ENCODE measurements at regions not wholly inside any gene's neighbourhood (a gene's known extent, or its start where the extent isn't known, plus 50 kb on each side); places are given as distances from the start of the nearest gene placed in this dataset.
"Not testable (repeated sequence)": the region's sequence is repeated elsewhere in the genome, so short reads cannot be mapped to it uniquely, and the experiment has no call there.

DNA sequence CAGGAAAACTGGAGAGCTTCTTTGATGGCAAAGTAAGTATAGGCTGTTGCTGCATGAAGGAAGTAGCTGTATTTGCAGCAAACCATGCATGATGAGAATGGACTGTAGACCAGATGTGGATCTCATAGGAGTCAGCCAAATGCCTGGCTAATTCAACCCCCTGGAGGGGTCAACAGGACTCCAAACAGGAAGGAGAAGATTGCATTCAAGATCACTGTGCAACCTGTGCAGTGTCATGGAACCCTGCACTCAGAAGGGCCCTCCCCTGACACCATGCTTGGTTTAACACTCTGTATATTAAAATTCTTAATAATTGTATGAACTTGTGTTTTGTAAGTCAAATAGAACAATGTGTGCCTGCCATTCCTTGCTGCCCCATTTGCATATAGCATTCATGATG is 225.1 kb upstream of the FSCB start:
- no peaks in the 10 kb centered on the region for H3K9me3 ChIP-seq (ENCODE audit: control insufficient read depth in 2 of 3, insufficient read depth in 1 of 3, low read length in 3 of 3)
- no peak for FAIRE-seq
- no peak overlapping the region for H3K27ac ChIP-seq (ENCODE audit: low read depth in 2 of 2, low read length in 2 of 2)
- no peak overlapping the region for H3K4me3 ChIP-seq (ENCODE audit: low read length in 3 of 3)
- no peaks in the 10 kb centered on the region for H3K27me3 ChIP-seq (ENCODE audit: control insufficient read depth, insufficient read depth, low read length)
- TF ChIP-seq, protein P1, sequence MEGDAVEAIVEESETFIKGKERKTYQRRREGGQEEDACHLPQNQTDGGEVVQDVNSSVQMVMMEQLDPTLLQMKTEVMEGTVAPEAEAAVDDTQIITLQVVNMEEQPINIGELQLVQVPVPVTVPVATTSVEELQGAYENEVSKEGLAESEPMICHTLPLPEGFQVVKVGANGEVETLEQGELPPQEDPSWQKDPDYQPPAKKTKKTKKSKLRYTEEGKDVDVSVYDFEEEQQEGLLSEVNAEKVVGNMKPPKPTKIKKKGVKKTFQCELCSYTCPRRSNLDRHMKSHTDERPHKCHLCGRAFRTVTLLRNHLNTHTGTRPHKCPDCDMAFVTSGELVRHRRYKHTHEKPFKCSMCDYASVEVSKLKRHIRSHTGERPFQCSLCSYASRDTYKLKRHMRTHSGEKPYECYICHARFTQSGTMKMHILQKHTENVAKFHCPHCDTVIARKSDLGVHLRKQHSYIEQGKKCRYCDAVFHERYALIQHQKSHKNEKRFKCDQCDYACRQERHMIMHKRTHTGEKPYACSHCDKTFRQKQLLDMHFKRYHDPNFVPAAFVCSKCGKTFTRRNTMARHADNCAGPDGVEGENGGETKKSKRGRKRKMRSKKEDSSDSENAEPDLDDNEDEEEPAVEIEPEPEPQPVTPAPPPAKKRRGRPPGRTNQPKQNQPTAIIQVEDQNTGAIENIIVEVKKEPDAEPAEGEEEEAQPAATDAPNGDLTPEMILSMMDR (IDR thresholded peaks at IDR 0.05; ENCODE audit: borderline replicate concordance, extremely low read depth, insufficient read depth), result no peak
- no peak overlapping the region for H3K9ac ChIP-seq (ENCODE audit: low read length in 3 of 3)
- H3K4me1 ChIP-seq (ENCODE audit: control insufficient read depth in 2 of 3, insufficient read depth in 2 of 3, low read depth in 1 of 3, low read length in 3 of 3), result no peaks in the 10 kb centered on the region
- H3K36me3 ChIP-seq (ENCODE audit: control insufficient read depth in 2 of 3, insufficient read depth in 3 of 3, low read length in 3 of 3), result no peaks in the 10 kb centered on the region
- intact Hi-C loops (cut with DNase I), result no loop called here
- no peak for DNase-seq

DNA sequence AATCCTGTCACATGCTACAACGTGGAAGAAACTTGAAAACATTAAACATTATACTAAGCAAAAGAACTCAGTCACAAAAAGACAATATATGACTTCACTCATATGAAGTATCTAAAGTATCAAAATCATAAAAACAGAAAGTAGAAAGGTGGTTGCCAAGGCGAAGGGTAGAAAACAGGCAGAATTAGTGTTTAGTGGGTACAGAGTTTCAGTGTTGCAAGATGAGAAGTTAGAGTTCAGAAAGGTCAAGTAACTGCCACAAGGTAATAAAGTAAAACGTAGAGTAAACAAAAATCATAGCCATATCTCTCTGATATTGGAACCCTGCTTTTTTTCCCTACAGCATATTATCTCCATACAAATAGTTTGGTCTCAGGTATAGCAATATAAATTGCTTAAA is 223.8 kb upstream of the FSCB start:
- intact Hi-C loops (cut with DNase I), result no loop called here
- DNase-seq (no peak), FAIRE-seq (no peak)
- H3K27ac ChIP-seq (ENCODE audit: low read depth in 2 of 2, low read length in 2 of 2), result no peak overlapping the region
- H3K9ac ChIP-seq (ENCODE audit: low read length in 3 of 3), result no peak overlapping the region
- H3K9me3 ChIP-seq (ENCODE audit: control insufficient read depth in 2 of 3, insufficient read depth in 1 of 3, low read length in 3 of 3), result no peaks in the 10 kb centered on the region
- TF ChIP-seq, protein P1 (IDR thresholded peaks at IDR 0.05; ENCODE audit: borderline replicate concordance, extremely low read depth, insufficient read depth), result no peak
- H3K36me3 ChIP-seq (ENCODE audit: control insufficient read depth in 2 of 3, insufficient read depth in 3 of 3, low read length in 3 of 3), result no peaks in the 10 kb centered on the region
- no peak overlapping the region for H3K4me3 ChIP-seq (ENCODE audit: low read length in 3 of 3)
- no peaks in the 10 kb centered on the region for H3K27me3 ChIP-seq (ENCODE audit: control insufficient read depth, insufficient read depth, low read length)
- H3K4me1 ChIP-seq (ENCODE audit: control insufficient read depth in 2 of 3, insufficient read depth in 2 of 3, low read depth in 1 of 3, low read length in 3 of 3), result no peaks in the 10 kb centered on the region

DNA sequence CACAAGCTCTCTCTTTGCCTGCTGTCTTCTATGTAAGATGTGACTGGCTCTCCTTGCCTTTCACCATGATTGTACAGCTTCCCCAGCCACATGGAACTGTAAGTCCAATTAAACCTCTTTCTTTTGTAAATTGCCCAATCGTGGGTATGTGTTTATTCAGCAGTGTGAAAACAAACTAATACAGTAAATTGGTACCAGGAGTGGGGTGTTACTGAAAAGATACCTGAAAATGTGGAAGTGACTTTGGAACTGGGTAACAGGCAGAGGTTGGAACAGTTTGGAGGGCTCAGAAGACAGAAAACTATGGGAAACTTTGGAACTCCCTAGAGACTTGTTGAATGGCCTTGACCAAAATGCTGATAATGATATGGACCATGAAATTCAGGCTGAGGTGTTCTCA is 214.3 kb upstream of the FSCB start:
- H3K27me3 ChIP-seq (ENCODE audit: control insufficient read depth, insufficient read depth, low read length); H3K4me1 ChIP-seq (ENCODE audit: control insufficient read depth in 2 of 3, insufficient read depth in 2 of 3, low read depth in 1 of 3, low read length in 3 of 3); intact Hi-C loops (cut with DNase I); H3K27ac ChIP-seq (ENCODE audit: low read depth in 2 of 2, low read length in 2 of 2); FAIRE-seq; DNase-seq; H3K9ac ChIP-seq (ENCODE audit: low read length in 3 of 3); H3K4me3 ChIP-seq (ENCODE audit: low read length in 3 of 3); H3K36me3 ChIP-seq (ENCODE audit: control insufficient read depth in 2 of 3, insufficient read depth in 3 of 3, low read length in 3 of 3): not testable (repeated sequence)
- H3K9me3 ChIP-seq (ENCODE audit: control insufficient read depth in 2 of 3, insufficient read depth in 1 of 3, low read length in 3 of 3), result peaks cover 0 to 12% (median 0%) of the 10 kb centered on the region in 3 donors

DNA sequence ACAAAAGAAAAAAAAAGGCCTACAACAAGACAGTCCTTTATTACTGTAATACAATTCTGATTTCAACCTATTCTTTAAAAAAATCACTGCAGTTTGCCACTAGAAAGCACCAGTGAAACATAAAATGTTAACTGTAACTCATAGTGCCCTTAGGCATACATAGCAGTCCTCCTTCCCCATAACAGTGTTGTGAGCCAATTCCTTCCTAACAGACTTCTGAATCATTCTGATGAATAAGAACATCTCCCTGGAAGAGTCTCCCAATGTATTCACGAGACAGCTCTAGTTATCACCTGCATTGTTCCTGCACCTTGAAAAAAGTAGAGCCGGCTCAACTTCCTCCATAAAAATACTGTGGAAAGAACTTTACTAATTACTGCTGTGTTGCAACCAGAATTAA is 213.6 kb upstream of the FSCB start:
- no peak overlapping the region for H3K9ac ChIP-seq (ENCODE audit: low read length in 3 of 3)
- no peak overlapping the region for H3K27ac ChIP-seq (ENCODE audit: low read depth in 2 of 2, low read length in 2 of 2)
- DNase-seq, result no peak
- H3K4me1 ChIP-seq (ENCODE audit: control insufficient read depth in 2 of 3, insufficient read depth in 2 of 3, low read depth in 1 of 3, low read length in 3 of 3), result no peaks in the 10 kb centered on the region
- H3K27me3 ChIP-seq (ENCODE audit: control insufficient read depth, insufficient read depth, low read length), result no peaks in the 10 kb centered on the region
- H3K36me3 ChIP-seq (ENCODE audit: control insufficient read depth in 2 of 3, insufficient read depth in 3 of 3, low read length in 3 of 3), result no peaks in the 10 kb centered on the region
- TF ChIP-seq, protein P1 (IDR thresholded peaks at IDR 0.05; ENCODE audit: borderline replicate concordance, extremely low read depth, insufficient read depth), result no peak
- H3K9me3 ChIP-seq (ENCODE audit: control insufficient read depth in 2 of 3, insufficient read depth in 1 of 3, low read length in 3 of 3), result peaks cover 0 to 12% (median 0%) of the 10 kb centered on the region in 3 donors
- no peak for FAIRE-seq
- no peak overlapping the region for H3K4me3 ChIP-seq (ENCODE audit: low read length in 3 of 3)
- intact Hi-C loops (cut with DNase I), result no loop called here
